K562 (cell line): ENCODE measurements at regions not wholly inside any gene's neighbourhood (a gene's known extent, or its start where the extent isn't known, plus 50 kb on each side); places are given as distances from the start of the nearest gene placed in this dataset.

Experiments used
- ATAC-seq: fragments of 200-7000 bp; cut with Tn5 transposase; 3 replicates; pipeline ENCODE4 v1.9.1; 2020; ENCODE audit warnings: moderate library complexity
- BruUV-seq: library from RNA; stranded (reverse); fragments of 400-500 nt; replicated peaks from 2 replicates; lab custom pipeline; 2021; lab: Mats Ljungman, UMichigan
- CTCF ChIA-PET: fragments of 300-600 bp; formaldehyde crosslinking; extraction: SDS; loops from one replicate; lab custom pipeline; 2021; ENCODE audit warnings: low intra/inter-chr PET ratio; lab: Yijun Ruan, JAX
- POLR2A ChIA-PET: fragments of 300-600, 350-650 bp; sonication (Branson Sonifier 250); formaldehyde crosslinking; extraction: SDS; loops from one replicate; lab custom pipeline; 2021; ENCODE audit warnings: antibody characterized with exemption, inconsistent platforms; lab: Yijun Ruan, JAX
- DNase-seq, 4 experiments: peaks; one replicate each; pipeline versions ENCODE4 v3.0.0 to v3.0.0-alpha.2; 2011 to 2018; ENCODE audit warnings: low spot score in 3 of 4, mixed read lengths in 3 of 4; ENCODE audit errors: extremely low read depth in 1 of 4
- FAIRE-seq: peaks from 2 replicates; lab custom pipeline; 2011; peaks lifted over from hg19 to GRCh38; lab: Jason Lieb, UNC
- H2AFZ ChIP-seq: 2 replicates; pipeline ENCODE4 v1.6.0; 2011; ENCODE audit warnings: low read depth, low read length, control low read depth, inconsistent platforms
- H3K27ac ChIP-seq: fragments of 200-600 bp; 3 replicates; pipeline ENCODE4 v1.8.0; 2011; ENCODE audit warnings: low read depth, mild to moderate bottlenecking, control low read depth, inconsistent platforms, low read length, moderate library complexity, mixed read lengths; ENCODE audit errors: extremely low read depth
- H3K27me3 ChIP-seq, 2 experiments: fragments of 300-600 bp in 1 of 2; 2 replicates in 1 of 2; 3 replicates in 1 of 2; pipeline versions ENCODE4 v1.6.0 to v1.8.0; 2011; ENCODE audit warnings: inconsistent platforms in 2 of 2, low read length in 2 of 2, mild to moderate bottlenecking in 1 of 2, mixed read lengths in 1 of 2, moderate library complexity in 1 of 2; ENCODE audit not compliant: control insufficient read depth in 2 of 2, insufficient read depth in 2 of 2
- H3K36me3 ChIP-seq: fragments of 300-600 bp; 3 replicates; pipeline ENCODE4 v1.8.0; 2011; ENCODE audit warnings: mild to moderate bottlenecking, low read length, inconsistent platforms; ENCODE audit not compliant: control insufficient read depth, insufficient read depth
- H3K4me1 ChIP-seq, 2 experiments: fragments of 200-600 bp in 1 of 2; replicated peaks in 1 of 2; 2 replicates in 1 of 2; 3 replicates in 1 of 2; pipeline versions ENCODE4 v1.5.1 to v1.8.0; 2011; ENCODE audit warnings: inconsistent platforms in 2 of 2, low read length in 2 of 2, mild to moderate bottlenecking in 1 of 2, mixed read lengths in 1 of 2, moderate library complexity in 1 of 2; ENCODE audit not compliant: control insufficient read depth in 2 of 2, insufficient read depth in 2 of 2
- H3K4me2 ChIP-seq: 2 replicates; pipeline ENCODE4 v1.6.1; 2011; ENCODE audit warnings: low read length, control low read depth, inconsistent platforms, mixed read lengths; ENCODE audit not compliant: insufficient read depth
- H3K4me3 ChIP-seq: fragments of 200-600 bp; sonication (generic), shearing (Covaris generic); 2 replicates; pipeline ENCODE4 v1.5.1; 2016; ENCODE audit warnings: control low read depth, inconsistent platforms
- H3K79me2 ChIP-seq: fragments of 200-600 bp; 3 replicates; pipeline ENCODE4 v1.8.0; 2011; ENCODE audit warnings: low read length, inconsistent platforms; ENCODE audit not compliant: control insufficient read depth, insufficient read depth
- H3K9ac ChIP-seq, 2 experiments: 2 replicates each; pipeline versions ENCODE4 v1.6.0 to v1.6.1; 2011; ENCODE audit warnings: low read depth in 2 of 2, low read length in 2 of 2, control low read depth in 1 of 2, inconsistent platforms in 1 of 2, mild to moderate bottlenecking in 1 of 2, mixed read lengths in 1 of 2; ENCODE audit not compliant: insufficient read depth in 1 of 2
- H3K9me1 ChIP-seq: one replicate; pipeline ENCODE4 v1.6.0; 2011; ENCODE audit warnings: inconsistent platforms, mild to moderate bottlenecking, low read length, moderate library complexity; ENCODE audit not compliant: control insufficient read depth, insufficient read depth
- H3K9me3 ChIP-seq: replicated peaks from 2 replicates; pipeline ENCODE4 v1.5.1; 2011; ENCODE audit warnings: low read depth, low read length, inconsistent platforms; ENCODE audit not compliant: control insufficient read depth, insufficient read depth
- H4K20me1 ChIP-seq: replicated peaks from 2 replicates; pipeline ENCODE4 v1.6.1; 2011; ENCODE audit warnings: low read length, inconsistent platforms, mixed read lengths; ENCODE audit not compliant: control insufficient read depth, insufficient read depth
- BDP1 ChIP-seq: IDR thresholded peaks from 3 replicates; pipeline ENCODE4 v1.6.1; 2011; ENCODE audit not compliant: insufficient read length, insufficient read depth
- CBX3 ChIP-seq, 2 experiments: IDR thresholded peaks; 1 replicate in 1 of 2; 2 replicates in 1 of 2; pipeline ENCODE4 v1.6.1; 2012; ENCODE audit warnings: inconsistent platforms in 2 of 2, low read length in 2 of 2, borderline replicate concordance in 1 of 2, control low read depth in 1 of 2
- HDGF ChIP-seq: fragments of 450-650 bp; IDR thresholded peaks from 2 replicates; pipeline ENCODE4 v1.6.1; 2016
- HMG20A ChIP-seq: fragments of 450-650 bp; formaldehyde crosslinking; conservative IDR thresholded peaks from 2 replicates; pipeline ENCODE4 v1.4.0; 2020; ENCODE audit warnings: mild to moderate bottlenecking, mixed read lengths
- MTF1 ChIP-seq: fragments of 250-450 bp; sonication (Bioruptor Pico); IDR thresholded peaks from 2 replicates; pipeline ENCODE4 v1.9.0; 2021; ENCODE audit warnings: moderate library complexity, mild to moderate bottlenecking, inconsistent platforms, borderline replicate concordance
- NCOA2 ChIP-seq, 2 experiments: fragments of 450-650 bp; IDR thresholded peaks; 2 replicates each; pipeline ENCODE4 v1.6.1; 2018; ENCODE audit warnings: mild to moderate bottlenecking in 2 of 2, moderate library complexity in 1 of 2; ENCODE audit not compliant: partially characterized antibody in 2 of 2
- STAG1 ChIP-seq: sonication (generic); formaldehyde crosslinking; IDR thresholded peaks from 2 replicates; pipeline ENCODE4 v1.5.0; 2020; ENCODE audit warnings: missing genetic modification reagents, borderline replicate concordance
- ZBTB17 ChIP-seq: fragments of 450-650 bp; formaldehyde crosslinking; IDR thresholded peaks from 2 replicates; pipeline ENCODE4 v1.4.0; 2020; ENCODE audit warnings: mild to moderate bottlenecking
- ZNF212 ChIP-seq: fragments of 450-650 bp; formaldehyde crosslinking; IDR thresholded peaks from 2 replicates; pipeline ENCODE4 v1.4.0; 2020; ENCODE audit warnings: mild to moderate bottlenecking
- WGBS: fragments of 100-300 bp; shearing (Covaris generic); methylation state at CpG from one replicate; pipeline ENCODE4 v1.1.6; 2016; ENCODE audit warnings: low coverage, mixed read lengths; ENCODE audit not compliant: insufficient coverage; ENCODE audit errors: missing lambda C conversion rate; 5-methylcytosine and 5-hydroxymethylcytosine counted together
- in situ Hi-C: fragments of 300-500 bp; cut with MboI; formaldehyde crosslinking; loops from 4 replicates; pipeline ENCODE4 v1.15.0; 2018; ENCODE audit warnings: inconsistent platforms, mixed read lengths
- intact Hi-C: fragments of 100-400 bp; cut with micrococcal nuclease; formaldehyde crosslinking; loops from 2 replicates; pipeline ENCODE4 v1.14.2; 2022
- TF ChIP-seq, protein P1 (sequence below), 2 experiments: fragments of 250-450 bp in 1 of 2; fragments of 450-650 bp in 1 of 2; sonication (Bioruptor Pico) in 1 of 2; IDR thresholded peaks; 2 replicates each; pipeline versions ENCODE4 v1.6.1 to v1.8.0; 2016 to 2021; ENCODE audit warnings: mild to moderate bottlenecking in 2 of 2, moderate library complexity in 2 of 2, missing compliant biosample characterization in 1 of 2, missing genetic modification characterization in 1 of 2

DNA sequence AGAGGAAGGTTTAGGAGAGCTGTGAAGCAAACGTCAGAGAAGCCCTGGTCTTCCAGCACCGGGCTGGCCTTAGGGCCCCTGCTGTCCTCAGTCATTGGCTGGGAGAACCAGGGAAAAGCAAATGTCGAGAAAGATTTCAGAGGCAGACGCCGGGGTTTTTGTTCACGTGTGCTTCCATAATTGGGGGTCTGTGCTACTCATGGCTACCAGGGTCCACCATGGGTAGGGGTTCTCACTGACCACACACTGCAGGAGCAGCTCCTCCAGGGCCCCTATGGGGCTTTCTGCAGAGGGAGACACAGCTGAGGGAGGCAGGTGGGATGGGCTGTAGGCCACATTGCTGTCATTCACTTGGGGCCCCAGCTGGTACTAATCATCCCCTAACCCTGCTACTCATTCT, 291.8 kb upstream of the FOXQ1 start (continued):
- TF ChIP-seq CBX3 (IDR thresholded peaks at IDR 0.05; ENCODE audit: borderline replicate concordance in 1 of 2, low read length in 2 of 2) (no peak), NCOA2 (IDR thresholded peaks at IDR 0.05; ENCODE audit: partially characterized antibody in 2 of 2) (no peak), MTF1 (CRISPR knock-in tag) (no peak), HMG20A (CRISPR knock-in tag) (no peak), ZNF212 (no peak), BDP1 (no peak), ZBTB17 (CRISPR knock-in tag) (no peak)
- TF ChIP-seq, protein P1, sequence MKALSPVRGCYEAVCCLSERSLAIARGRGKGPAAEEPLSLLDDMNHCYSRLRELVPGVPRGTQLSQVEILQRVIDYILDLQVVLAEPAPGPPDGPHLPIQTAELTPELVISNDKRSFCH (CRISPR knock-in tag; IDR thresholded peaks at IDR 0.05): no peak
- TF ChIP-seq, protein P1 (tag; IDR thresholded peaks at IDR 0.05): no peak
- TF ChIP-seq, all 486 proteins: peak for 0

DNA sequence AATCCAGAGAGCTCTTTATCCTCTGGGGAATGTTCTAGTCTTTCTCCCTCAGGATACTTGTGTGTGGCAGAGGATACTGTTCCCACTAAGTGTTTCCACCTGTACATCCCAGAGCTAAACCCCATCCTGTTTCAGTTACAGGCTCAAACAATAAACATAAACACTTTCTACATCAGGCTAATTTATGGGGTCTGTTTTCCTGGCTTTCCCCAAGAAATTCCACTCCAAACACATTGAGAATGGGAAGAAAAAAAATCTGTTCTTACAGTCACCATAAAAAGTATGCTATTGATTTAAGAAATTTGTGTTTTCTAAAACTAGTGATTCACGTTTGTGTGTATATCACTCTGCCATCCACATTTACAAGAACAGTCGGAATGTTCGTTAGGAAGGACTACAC, 293.9 kb upstream of the FOXQ1 start:
- no peak overlapping the region for H3K4me2 ChIP-seq
- no peaks in the 10 kb centered on the region for H4K20me1 ChIP-seq
- ChIA-PET CTCF (no interaction called here), POLR2A (interaction anchor here (0.8 kb wide), 1 partner anchor 918 kb away, joined by 5 read pairs; no protein-coding TSS in a partner anchor)
- in situ Hi-C loops (no loop called here), intact Hi-C loops (no loop called here)
- ATAC-seq: no peak
- no peak for TF ChIP-seq HDGF
- TF ChIP-seq STAG1 (CRISPR knock-in tag): no peak
- TF ChIP-seq, all 486 proteins: peak for 0
- Histone ChIP-seq H2AFZ (no peak overlapping the region), H3K36me3 (no peaks in the 10 kb centered on the region), H3K27ac (no peak overlapping the region), H3K4me1 (no peaks in the 10 kb centered on the region), H3K4me3 (no peak overlapping the region), H3K27me3 (no peaks in the 10 kb centered on the region; a peak in 2 of 5 replicates), H3K9me1 (no peaks in the 10 kb centered on the region), H3K9me3 (no peaks in the 10 kb centered on the region), H3K79me2 (no peaks in the 10 kb centered on the region), H3K9ac (no peak overlapping the region)
- no TSS peak for BruUV-seq
- DNase-seq (no peak), FAIRE-seq (no peak)
- 0% methylated on average over 3 of the region's 3 CpGs for WGBS
